Erythroblast (primary cell): ENCODE measurements at regions not wholly inside any gene's neighbourhood (a gene's known extent, or its start where the extent isn't known, plus 50 kb on each side); places are given as distances from the start of the nearest gene placed in this dataset.

ENCODE experiments used
- GATA1 ChIP-seq: IDR thresholded peaks from 2 replicates; pipeline ENCODE4 v1.6.1; 2011; ENCODE audit warnings: low read depth, mild to moderate bottlenecking, control low read depth, low read length, moderate library complexity
- POLR2A ChIP-seq: IDR thresholded peaks from 2 replicates; pipeline ENCODE4 v1.6.1; 2011; ENCODE audit warnings: mild to moderate bottlenecking, low read length

DNA sequence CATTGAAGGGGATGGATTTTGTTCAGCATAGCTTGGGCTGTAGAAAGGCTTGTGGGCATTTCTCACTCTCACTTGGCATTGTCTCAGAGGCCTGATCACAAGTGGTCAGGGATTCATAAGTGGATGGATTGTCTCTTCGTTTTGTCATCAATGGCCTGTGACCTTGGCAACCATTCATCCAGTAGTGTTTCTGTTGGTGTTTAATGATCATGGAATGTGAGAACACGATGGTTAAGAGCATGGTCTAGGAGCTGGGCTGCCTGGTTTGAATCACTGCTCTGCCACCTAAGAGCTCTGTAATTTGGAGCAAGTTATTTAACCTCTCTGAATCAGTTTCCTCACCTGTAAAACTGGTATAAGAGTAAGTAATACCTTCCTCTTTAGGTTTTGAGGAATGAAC, 430.1 kb upstream of the MEF2C start:
- TF ChIP-seq POLR2A (no peak), GATA1 (no peak)
